ENCODE measurements at regions not wholly inside any gene's neighbourhood (a gene's known extent, or its start where the extent isn't known, plus 50 kb on each side); places are given as distances from the start of the nearest gene placed in this dataset.

DNA sequence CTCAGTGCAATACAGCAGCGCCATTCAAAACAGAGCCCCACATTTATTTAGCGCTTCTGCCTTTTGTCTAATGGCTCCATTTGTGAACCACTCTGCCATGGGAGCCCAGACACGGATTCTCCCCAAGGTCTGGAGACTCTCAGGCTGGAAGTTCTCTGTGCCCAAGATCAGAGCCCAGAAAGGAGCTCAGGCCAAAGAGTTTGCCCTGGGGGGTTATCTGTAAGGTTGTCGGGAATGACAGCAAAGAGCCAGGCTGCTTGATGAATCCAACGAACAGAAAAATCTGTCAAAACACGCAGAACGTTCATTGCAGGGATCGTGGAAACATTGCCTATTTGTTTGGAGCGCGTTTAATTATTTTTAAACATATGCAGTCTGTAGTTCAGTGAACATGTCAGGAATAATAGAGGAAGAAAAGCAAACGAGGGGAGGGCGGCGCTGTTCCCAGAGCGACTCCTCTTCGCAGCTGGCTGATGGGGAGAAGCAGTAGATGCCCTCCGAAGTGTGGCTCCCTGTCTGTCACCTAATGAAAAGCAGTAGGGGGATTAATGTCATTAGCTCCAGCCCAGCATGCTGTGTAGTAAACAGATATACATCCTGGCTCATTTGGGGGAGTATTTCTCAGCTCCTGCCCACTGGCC is 464.9 kb upstream of the MPDZ start:
- no peak for DNase-seq

DNA sequence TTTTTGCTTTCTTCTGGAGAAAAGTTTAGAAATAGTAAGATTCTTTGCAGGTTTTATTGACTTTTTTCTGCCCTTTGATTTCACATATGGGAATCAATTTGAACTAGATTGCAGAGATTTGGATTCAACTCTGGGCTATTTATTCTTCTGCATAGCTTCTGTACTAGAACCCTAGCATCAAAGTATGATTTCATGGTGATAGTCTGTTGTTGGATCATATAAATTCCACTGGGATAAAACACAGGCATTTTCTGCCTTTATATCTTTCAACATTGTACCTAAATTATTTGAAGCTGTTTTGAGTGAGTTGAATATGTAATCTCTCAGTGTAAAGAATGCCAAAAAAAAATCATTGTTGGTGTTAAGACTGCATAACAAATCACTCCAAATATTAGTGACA is 458.4 kb upstream of the MPDZ start:
- no peak for DNase-seq

DNA sequence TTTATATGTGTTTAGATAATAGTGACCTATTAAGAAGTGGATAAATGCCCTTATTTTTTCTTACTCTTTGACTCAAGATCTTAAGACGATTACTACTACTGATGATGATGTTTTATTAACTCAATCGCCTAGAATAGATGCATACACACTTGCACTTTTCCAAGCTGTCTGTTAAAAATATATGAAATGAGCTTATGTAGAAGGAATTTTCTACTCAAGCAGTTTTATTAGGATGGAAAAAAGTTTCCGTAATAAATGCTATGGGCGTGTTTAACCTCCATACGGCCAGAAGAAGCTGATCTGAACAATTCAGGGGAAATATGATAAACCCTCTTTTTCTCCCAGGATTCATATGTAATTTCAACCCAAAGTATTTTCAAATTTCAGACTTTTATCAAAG is 455.7 kb upstream of the MPDZ start:
- no peak for DNase-seq

DNA sequence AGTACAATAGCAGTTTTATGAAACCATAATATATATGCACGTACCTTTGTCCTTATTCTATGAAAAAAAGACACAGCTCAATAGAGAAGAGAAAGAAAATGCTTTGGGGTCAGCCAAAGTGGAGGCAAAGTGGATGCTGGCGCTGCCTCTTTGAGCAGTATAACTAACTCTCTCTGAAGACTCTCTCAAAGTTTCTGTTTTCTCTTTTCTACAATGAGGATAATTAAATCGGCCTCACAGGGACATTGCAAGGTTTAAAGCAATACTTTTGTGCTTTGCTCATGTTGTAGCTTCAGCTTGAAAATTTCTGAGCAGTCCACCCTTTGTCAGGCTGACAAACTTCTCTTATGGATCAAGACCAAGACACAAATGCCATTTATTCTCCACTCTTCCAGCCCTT is 455.1 kb upstream of the MPDZ start:
- DNase-seq: no peak

DNA sequence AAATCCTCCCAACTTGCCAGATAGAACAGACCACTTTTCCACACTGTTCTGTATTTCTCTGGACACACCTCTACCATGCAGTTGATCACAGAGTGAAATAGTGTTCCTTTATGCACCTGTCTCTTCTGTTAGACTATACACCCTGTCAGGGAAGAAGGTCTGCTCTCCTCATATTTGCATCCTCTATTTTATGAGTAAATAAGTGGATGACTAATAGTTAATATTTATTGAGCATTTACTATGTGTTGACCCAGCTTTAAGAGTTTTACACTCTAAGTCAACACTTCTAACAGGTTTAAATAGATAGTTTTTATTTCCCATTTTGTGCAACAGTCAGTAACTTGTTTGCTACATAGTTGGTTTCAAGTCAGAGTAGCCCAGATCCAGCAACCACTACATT is 452.8 kb upstream of the MPDZ start:
- DNase-seq: no peak

DNA sequence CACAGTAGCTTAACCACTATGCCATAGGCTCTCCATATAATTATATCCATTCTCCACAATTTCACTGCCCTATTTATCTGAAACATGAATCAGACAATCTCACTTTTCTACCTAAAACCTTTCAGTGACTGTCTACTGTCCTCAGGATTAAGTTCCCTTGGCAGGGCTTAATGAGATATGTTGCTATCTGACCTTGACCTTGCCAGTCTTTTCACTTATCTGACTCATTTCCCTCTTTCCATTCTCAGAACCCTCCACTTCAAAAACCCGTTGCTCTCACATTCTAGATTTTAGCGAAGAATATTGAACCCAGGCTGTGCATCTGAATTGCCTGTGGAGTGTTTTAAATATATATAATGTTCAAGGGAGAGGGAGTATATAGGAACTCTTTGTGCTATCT is 452.1 kb upstream of the MPDZ start:
- no peak for DNase-seq

DNA sequence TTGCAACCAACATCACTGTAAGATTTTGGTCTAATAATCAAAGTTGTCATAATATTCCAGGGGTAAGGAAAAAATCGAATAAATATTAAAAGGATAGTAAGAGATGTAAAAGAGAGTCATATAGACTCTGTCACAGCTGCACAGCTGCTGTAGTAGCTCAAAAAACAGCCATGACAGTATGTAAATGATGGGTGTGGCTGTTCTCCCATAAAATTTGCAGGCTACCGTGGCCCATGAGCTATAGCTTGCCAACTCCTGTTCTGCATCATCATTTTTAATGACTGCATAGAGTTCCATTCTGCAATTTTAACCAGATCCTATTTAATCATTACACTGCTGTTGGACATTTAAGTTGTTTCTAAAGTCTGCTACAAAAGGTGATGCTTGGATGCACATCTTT is 450.5 kb upstream of the MPDZ start:
- no peak for DNase-seq

DNA sequence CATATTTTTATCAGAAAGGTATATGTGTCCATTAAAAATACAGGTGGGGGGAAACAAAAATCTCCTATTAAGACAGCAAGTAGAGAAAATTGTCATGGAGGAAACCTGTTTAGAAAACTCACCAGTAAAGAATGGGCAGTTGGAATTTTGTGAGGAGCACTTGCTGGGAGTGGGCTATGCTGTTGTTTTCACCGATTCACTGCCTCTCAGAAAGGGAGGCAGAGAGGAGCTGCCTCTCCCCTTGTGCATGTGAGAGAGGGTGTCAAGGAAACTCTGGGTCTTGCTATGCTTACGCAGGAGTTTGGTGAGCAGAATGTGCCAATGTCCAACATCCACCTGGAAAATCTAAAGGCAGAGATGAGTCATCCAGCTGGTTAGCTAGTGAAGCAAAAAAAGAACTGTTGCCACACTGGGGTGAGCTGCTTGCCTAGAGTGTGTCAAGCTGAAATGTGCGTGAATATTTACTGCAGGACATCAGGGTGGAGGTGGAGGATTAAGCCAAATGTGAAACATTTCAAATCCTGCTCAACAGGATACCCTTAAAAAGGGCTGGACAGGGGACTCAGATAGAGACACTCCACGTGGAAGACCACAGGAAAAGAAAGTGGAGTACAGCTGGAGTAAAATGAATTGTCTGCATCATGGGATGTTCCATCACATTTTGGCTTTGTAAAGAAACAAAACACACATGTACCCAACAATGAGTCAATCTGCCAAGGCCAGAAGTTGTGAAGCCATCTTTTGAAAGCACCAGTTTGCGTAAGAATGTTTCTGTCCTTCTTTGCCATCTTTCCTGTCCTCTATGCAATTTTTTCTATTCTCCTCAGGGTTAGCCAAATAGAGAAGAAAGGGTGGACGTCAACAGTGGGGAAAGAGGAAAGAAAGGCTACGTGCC is 449.7 kb upstream of the MPDZ start:
- no peak for DNase-seq

DNA sequence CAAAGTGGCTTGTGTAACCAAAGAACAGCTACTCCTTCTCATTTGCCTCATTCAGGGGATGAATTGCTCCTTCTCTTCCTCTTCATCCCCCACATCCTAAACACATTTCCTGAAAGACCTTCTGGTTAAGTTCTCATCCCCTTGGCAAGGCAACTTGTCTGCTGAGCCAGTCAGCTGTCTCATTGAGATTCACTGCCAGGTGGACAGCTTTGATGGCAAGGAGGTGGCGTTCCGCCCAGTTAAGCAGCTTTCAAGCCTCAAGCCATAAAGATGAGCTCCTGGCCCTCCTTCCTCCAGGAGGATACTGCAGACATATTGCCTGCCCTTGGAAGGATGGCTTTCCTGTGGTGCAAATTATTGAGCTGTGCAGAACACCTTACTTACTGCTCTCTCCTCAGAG is 448.6 kb upstream of the MPDZ start:
- DNase-seq: no peak

DNA sequence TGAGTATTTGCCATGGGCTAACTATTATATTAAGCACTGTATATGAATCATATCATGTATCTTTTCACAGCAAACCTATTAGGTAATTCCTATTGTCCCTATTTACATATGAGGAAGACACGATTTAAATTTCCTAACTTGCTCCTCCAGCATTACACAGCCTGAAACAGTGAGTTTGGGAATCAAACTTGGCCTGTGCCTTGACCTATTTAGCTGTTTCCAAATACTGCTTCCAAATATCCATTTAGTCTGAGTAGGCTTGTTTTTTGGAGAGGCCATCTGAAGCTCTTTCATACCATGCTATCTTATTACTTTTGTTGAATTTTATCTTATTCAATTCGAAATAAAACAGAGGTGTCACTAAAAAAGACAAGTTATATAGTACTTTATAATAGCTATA is 447.3 kb upstream of the MPDZ start:
- no peak for DNase-seq

DNA sequence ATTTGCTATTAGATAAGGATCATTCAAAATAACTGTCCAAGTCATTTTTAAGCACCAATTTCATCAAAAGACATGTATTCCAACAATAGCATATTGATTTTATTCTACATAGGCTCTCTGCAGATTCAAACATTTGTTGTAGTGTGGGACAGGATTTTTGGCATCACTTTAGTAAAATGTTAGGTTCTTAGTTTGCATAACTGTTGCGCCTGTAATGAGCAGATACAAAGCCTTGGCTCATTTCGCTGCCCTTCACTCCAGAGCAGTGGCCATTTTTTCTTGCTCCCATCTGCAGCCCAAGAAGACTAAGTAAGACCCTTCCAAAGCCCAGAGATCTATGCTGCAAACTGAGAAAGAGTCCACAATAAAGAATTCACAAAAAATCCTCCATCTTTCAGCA is 446.0 kb upstream of the MPDZ start:
- DNase-seq: no peak

DNA sequence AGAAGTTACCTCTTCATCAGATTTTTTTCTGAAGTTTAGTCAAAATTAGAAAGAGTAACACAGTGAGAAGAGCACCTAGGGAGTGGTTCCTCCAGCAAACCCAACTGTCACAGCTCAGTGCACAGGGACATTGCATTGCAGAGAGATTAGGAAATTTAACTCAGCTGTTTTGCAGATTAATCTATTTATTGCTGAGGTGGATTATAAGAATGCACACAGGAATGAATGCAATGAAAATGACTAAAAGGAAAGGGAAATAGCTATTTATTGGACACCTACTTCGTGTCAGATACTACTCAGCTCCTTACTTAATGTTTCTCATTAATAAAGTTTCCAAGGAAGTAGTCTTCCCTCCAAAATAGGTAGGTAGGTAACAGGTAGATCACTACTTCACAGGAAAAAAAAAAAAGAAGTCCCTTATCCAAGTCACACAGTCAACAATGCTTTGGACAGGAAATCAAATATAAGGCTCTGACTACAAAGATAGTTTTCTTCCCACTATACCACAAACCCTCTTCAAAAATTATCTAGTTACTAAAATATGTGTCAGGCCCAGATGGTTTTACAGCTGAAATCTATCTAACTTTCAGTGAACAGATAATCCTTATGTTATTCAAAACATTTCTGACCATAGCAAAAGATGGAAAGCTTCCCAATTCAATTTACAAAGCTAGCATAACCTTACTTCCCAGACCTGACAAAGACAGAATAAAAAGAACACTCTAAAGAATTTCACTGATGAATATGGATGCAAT is 442.2 kb upstream of the MPDZ start:
- no peak for DNase-seq

DNA sequence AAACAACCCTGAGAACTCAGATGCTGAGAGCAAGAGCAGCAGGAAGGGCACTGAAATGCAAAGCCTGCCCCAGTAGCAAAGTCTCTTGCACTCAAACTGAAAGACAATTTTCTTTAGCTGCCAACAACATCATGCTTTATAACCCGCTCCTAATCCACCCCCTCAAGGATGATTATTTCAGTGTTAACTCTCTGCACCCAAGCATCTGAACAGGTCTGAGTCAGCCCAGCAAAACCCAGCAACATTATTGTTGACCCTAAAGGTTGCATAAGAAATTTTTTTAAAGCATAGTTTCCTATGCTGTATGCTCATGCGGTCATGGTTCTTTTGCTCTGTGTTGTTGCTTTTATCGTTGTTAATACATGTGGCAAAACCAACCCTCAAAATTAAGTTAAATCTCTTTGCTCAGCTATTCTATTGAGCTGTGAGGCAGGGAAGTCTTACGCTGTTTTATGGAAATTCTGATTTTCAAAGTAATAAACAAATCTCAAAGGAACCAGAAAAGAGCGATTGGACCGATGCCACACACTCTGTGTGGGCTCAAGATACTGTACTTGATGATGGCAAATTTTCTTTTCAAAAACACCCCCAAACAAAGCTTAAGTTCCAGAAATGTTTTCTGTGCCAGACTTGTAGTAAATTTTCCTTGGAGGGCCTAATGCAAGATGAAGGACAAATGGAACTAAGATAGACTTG is 440.6 kb upstream of the MPDZ start:
- no peak for DNase-seq

DNA sequence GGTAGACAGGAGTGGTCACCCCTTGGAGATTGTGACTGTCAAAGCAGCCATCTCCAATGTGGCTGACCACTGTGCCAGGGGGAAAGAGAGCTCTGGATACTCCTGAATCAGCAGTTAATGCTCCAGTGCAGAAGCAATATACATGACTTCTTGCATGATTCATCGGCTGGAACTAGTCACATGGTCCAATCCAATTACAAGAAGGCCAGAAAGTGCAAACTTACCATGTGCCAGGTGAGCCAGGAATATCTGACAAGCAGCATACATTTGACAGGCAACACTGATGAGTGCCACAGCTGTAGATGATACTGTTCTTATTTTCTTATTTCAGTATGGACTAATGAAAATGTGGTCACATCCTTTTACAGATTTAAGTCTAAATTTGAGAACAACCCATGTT is 440.0 kb upstream of the MPDZ start:
- DNase-seq: no peak

DNA sequence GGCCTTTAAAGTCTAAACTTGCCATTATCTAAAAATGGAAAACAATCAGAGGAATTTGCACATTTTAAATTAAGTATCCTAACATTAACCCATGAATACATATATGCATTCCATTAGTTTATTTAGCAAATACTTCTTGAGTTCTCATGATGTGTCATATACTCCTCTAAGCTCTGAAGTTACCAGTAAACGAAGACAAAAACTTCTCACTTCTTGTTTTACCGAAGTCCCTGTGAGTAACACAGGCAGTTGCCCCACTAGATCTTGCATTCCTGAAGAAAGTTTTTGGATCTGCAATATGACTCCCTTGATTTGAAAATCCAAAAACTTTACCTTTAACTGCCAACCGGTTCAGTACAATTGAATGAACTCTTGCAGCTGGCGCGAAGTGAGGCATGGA is 439.0 kb upstream of the MPDZ start:
- no peak for DNase-seq

DNA sequence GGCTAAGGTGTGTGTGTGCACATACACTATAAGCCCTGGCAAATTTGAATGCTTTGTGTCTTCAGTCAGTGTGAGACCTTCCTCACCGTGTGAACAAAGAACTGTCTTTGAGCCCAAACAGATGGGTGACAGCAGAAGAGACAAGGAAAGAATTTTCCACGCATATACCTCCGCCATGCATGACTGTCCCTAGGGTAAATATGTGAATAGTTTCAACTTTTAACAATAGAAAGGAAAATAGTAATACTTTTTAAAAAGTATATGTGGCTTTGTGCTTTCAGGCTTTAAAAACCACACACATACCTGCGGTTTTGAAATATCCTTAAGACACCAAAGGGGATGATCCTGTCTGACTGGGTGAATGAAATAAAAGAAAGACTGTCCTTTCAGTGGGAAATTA is 438.6 kb upstream of the MPDZ start:
- DNase-seq: no peak

DNA sequence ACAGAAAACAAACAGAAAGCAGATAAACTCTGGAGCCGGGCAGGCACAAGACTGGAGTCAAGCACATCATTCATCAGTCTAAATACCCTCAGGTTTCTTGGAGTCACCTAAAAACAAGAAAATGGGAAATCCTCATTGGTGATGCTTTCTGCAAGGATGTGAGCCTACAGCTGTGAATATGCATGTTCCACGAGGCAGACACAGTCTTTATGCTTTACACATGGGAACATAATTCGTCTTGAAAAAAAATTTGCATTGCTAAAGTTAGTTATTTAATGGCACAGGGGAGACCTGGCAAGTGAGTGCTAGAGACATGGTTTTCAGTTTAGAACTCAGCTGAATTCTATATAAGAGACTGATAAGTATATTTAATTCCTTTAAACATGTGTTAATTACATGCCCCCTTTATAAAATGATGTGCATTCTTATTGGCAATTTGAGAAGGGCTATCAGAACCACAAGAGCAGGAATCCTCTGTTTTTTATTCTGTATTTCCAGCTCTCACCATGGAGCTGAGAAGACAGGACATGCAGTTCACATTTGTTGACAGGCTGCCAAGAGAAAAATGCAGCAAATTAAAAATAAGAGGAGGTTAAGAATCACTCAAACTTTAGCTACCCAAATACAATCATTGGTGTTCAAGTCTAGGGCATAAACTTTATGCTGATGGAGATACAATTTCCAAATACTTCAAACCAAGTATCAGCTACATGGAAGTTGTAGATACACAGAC is 438.0 kb upstream of the MPDZ start:
- no peak for DNase-seq

DNA sequence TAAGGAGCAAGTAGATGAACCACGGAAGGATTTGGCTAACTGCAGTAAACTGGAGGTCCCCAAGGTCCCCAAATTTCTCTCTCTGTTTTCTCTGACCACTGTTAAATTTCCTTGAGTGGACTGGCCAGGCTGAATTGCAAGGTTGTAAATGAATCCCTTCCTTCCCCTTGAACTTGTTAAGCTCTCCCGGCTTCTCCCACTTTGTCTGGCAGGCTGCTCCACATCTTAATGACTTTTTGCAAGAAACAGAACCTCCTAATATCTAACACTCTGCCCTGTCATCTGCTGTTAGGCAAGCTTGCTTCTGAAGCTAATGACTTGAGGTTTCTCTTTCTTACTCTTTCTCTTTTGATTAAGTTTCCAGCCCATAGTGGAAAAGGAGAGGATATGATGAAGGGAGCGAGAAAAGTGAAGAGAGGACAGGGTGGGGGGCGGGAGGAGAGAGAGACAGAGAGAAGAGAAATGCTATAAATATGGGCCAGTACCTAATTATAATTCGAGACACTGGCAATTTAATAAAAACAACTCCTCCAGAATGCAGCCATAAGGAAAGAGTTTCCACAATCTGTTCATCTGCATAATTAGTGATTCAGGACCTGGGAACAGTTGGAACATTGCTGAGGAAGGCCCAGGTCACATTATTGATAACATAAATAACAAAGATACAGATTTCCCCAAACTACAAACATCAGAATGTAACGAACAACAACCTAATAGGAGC is 437.3 kb upstream of the MPDZ start:
- no peak for DNase-seq

DNA sequence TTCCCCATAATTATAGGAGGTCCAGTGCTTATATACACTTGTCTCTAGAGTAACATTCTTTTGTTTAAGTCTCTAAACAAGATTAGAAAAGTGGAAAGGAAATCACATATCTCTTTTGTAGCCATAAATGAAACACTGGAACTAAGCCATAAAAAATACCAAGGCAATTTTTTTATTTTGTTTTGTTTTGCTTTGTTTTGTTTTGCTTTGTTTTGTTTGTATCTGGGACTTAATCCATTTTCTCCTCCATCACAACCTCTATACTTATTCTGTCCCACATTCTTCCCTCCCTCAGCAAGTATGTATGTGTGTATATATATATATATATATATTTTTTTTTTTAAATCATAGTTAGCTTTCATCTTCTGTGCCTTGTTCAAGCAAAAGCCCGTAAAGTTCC is 436.6 kb upstream of the MPDZ start:
- DNase-seq: no peak

DNA sequence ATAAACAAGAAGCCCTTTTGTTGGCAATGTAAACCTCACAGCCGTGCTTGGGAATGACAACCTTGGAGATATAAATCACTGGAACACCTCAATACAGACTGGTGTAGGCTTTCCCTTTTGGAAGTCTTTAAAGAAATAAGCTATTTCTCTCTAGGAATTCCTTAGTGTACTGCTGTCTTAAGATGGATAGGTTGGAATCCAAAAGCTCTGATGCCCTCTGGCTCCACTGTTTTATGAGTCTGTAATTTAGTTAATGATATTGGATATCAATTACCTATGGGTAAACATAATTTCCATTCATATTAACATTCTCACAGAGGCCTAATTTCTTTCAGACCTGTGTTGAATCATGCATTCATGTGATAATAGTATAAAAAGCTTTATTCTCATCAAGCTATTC is 435.9 kb upstream of the MPDZ start:
- DNase-seq: no peak

DNA sequence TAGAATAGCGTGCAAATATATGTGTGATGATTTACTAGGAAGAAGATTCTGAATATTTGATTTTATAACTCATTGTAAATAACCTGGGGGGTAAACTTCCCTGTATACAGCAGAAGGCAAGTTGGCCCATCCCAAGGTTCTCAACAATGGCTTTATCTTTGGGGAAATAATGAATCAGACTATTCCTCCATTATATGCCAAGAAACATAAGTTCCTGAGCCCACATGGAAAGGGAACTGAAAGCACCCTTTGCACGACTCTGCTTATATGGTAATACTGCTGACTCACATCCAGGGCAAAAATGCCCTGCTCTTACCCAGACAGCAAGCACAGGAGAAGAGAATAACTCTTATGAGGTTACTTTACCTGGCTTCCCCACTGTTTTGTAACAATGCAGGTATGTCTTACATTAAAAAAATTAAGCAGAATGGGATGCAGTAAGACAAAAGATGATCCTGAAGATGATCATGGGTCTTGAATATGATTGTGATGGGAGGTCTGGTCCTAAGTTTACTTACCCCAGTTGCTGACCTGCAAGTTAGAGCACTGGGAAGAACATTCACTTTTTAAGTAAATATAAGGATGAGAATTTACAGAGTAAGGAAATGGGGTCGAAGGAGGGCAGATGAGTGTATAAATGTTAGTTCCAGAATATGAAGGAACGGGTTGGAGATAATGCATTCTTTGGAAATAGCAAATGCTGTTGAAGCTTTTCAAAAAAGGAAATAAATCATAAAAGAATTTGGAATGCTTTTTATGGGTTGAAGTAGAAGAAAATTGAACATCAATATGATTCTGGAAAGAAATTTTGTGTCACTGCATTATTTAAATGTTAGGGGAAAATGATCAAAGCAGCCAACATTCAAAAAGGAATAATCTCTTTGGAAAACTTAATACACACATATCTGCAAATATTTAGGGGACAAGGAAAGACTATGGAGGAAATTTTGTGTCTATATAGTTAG is 428.4 kb upstream of the MPDZ start:
- DNase-seq: no peak
